Globus pallidus (tissue), 1 donor: ENCODE measurements at regions not wholly inside any gene's neighbourhood (a gene's known extent, or its start where the extent isn't known, plus 50 kb on each side); places are given as distances from the start of the nearest gene placed in this dataset.
"Not testable (repeated sequence)": the region's sequence is repeated elsewhere in the genome, so short reads cannot be mapped to it uniquely, and the experiment has no call there.

Source experiments
- DNase-seq: peaks from one replicate; pipeline ENCODE4 v3.0.0-alpha.2; 2015; ENCODE audit warnings: low spot score

GRCh38 chr1:222865718-222866117, 50.9 kb downstream of the DISP1 start:
- no peak for DNase-seq

GRCh38 chr1:222867316-222867715, 52.5 kb downstream of the DISP1 start:
- no peak for DNase-seq

- no peak for DNase-seq
Measured at GRCh38 chr1:222876182-222876581, 61.3 kb downstream of the DISP1 start.

- peak; percentile 0 for DNase-seq
Measured at GRCh38 chr1:222877854-222878253, 63.0 kb downstream of the DISP1 start.

GRCh38 chr1:222880587-222880986, 65.7 kb downstream of the DISP1 start:
- no peak for DNase-seq

- DNase-seq, result no peak
Measured at GRCh38 chr1:222886194-222886854, 71.5 kb downstream of the DISP1 start.

GRCh38 chr1:222886878-222887351, 72.1 kb downstream of the DISP1 start:
- no peak for DNase-seq

- DNase-seq, result no peak
Measured at GRCh38 chr1:222889440-222889839, 74.6 kb downstream of the DISP1 start.

GRCh38 chr1:222890716-222891115, 75.9 kb downstream of the DISP1 start:
- no peak for DNase-seq

- DNase-seq, result no peak
Measured at GRCh38 chr1:222891578-222891977, 76.7 kb downstream of the DISP1 start.

- no peak for DNase-seq
Measured at GRCh38 chr1:222892137-222892769, 77.4 kb downstream of the DISP1 start.

- no peak for DNase-seq
Measured at GRCh38 chr1:222893255-222893654, 78.4 kb downstream of the DISP1 start.

- DNase-seq, result no peak
Measured at GRCh38 chr1:222894331-222894730, 79.5 kb downstream of the DISP1 start.

GRCh38 chr1:222896630-222897526, 82.0 kb downstream of the DISP1 start:
- no peak for DNase-seq

- no peak for DNase-seq
Measured at GRCh38 chr1:222897527-222898190, 82.8 kb downstream of the DISP1 start.

GRCh38 chr1:222898191-222898527, 83.3 kb downstream of the DISP1 start:
- DNase-seq, result no peak

- no peak for DNase-seq
Measured at GRCh38 chr1:222899471-222899870, 84.6 kb downstream of the DISP1 start.

- DNase-seq, result no peak
Measured at GRCh38 chr1:222904451-222904850, 89.6 kb downstream of the DISP1 start.

- DNase-seq, result no peak
Measured at GRCh38 chr1:222905151-222905550, 90.3 kb downstream of the DISP1 start.

GRCh38 chr1:222906271-222906739, 91.5 kb downstream of the DISP1 start:
- not testable (repeated sequence) for DNase-seq

- no peak for DNase-seq
Measured at GRCh38 chr1:222909586-222909985, 94.7 kb downstream of the DISP1 start.

GRCh38 chr1:222910699-222911098, 95.9 kb downstream of the DISP1 start:
- no peak for DNase-seq
